Mesenteric fat pad (tissue), 1 donor: ENCODE measurements at regions not wholly inside any gene's neighbourhood (a gene's known extent, or its start where the extent isn't known, plus 50 kb on each side); places are given as distances from the start of the nearest gene placed in this dataset.

Source experiments
- DNase-seq: peaks from one replicate; pipeline ENCODE4 v3.0.0-alpha.2; 2020; ENCODE audit warnings: low spot score
- donor health status: DM: yes; HTN: yes; CAD: no.

DNA sequence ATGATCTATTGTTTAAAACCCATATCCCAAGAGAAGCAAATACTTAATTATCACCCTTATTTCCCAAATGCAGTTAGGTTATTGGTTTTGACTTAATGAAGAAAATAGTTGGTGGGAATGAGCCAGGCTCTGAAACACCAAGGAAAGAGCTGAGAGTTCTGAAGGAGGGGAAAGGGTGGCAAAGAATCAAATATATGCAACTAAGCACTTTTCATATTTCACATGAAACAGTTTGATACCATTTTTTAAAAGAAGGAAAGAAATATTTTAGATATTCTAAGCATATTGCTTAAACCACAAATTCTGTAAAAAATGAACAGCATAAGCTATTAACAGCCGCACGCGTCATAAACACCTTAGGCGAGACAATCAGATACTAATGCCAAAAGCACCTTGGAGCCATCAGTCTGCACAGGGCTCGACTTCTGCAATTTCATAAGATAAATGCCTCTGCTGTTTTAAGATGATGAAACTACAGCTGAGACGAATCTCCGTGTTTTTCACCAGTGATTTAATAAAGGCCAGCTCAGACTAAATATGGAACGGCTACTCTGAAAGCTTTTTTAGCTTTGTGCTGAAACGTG, 371.7 kb downstream of the EN1 start:
- no peak for DNase-seq

DNA sequence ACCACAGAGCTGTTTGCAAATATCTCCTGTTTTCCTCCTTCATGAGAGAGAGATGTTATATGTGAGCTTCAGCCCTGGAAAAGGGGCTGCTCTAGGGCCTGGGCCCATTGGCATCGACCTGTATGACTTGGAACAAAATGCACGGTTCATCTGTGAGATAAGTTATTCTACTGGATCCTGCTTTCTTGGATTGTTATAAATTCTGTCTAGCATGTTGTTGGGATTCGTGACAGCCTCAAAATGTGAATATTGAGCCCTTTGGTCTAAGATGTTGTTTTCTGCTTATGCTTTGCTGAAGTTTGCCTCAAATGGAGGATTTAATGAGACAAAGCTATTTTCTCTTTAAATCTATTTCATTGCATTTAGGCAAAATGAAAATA, 372.9 kb downstream of the EN1 start:
- no peak for DNase-seq

GRCh38 chr2:118473846-118474540, 373.5 kb downstream of the EN1 start:
- DNase-seq = no peak

DNA sequence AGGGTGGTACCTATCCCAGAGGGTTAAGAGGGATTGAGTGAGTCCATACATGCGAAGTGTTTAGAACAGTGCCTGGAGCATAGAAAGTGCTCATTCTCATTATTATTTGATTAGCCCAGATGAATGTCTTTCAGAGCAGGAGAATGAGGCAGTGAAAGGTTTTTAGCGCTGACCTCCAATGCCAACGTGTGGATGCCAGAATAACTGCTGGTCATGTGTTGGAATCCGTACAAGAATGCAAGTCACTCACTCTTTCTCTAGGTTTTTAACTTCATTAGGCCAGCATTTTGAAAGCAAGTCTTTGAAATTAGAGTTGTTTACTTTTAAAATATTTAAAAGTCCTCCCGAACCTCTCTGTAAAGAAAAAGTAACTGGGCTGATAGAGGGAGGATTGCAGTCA, 374.2 kb downstream of the EN1 start:
- DNase-seq = no peak

- no peak for DNase-seq
Measured at GRCh38 chr2:118470297-118470696, 377.2 kb downstream of the EN1 start.

DNA sequence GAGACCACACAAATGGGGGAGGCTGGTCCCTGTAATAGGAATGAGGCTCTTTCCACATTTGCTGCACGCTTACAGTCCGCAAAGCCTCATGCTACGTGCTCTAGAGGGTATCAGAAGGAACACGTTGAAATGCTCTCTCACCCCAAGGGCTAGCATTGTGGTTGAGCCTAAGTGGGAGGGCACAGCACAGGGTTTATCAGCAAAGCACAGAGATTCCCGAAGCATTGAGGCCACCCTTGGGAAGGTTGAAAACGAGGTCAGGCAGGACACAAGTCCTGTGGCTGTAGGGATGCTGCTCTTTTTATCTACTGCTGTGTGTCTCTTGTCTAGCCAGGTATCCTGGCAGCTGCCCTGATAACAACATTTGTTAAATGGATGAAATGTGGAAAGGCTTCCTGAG, 378.3 kb downstream of the EN1 start:
- DNase-seq = no peak

DNA sequence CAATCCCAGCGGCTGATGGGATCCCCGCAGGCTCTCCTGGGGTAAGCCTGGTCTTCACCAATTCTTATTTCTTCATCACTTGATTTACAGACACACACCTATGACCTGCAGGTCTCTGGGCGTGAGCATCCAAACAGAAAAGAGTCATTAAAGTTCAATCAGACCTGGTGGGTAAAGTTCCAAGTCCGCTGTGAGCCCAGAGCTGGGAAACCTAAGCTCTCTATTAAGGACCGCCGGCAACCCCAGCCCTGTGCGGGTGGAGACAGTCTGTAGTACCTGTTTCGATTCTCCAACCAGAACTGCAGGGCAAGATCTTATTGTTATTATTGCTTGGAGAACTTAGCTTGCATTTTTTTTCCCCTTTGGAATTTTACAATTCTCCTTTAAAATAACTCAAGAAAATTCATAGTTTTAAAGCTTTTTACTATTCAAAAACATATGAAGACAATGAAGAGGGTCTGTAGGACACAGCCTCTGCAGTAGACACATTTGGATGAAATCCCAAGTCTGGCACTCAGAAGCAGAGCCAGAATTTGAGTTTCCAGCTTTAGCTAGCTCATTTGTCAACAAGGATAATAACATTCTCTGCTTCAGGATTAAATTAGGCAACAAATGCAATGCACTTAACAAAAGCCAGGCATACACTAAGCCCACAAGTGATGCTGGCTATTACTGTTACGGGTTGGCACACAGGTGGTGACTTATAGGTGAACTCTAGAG, 376.4 kb downstream of the INSIG2 start:
- no peak for DNase-seq

DNA sequence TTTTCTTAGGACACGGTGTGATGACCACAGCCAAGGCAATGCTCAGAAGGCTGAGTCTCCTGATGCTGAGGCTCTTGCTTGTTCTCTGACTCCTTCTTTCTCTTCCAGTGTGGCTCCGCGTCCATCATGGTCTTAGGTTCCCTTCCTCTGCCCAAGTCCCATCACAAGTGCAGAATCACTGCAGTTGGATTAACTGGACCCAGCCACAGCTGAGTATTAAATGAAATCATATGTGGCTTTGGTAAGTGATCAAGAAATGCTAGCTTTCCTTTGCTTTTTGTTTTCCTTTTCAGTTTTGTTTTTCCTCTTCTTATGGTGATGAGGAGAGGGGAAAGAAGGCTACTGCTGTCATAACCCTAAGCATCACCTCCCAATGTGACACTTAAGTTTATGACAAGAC, 375.8 kb downstream of the INSIG2 start:
- DNase-seq = no peak

GRCh38 chr2:118460425-118460824, 372.2 kb downstream of the INSIG2 start:
- no peak for DNase-seq

DNA sequence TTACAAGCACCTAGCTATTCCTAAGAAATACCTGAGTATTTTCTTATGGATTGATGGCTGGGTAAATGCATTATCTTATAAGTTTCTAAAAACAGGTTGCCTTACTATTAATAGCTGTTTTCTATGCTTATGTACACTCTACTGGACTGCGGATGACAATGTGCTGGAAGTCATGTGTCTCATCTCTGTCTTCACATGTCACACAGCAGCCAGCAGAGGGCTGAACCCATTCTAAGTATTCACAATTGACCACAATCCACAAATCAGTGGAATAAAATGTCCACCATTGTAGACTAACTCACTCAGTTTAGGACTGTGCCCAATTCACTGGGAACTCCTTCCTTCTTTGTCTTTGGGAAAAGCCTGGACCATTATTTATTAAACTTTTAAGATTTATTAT, 371.2 kb downstream of the INSIG2 start:
- no peak for DNase-seq

- no peak for DNase-seq
Measured at GRCh38 chr2:118457951-118458350, 369.7 kb downstream of the INSIG2 start.

DNA sequence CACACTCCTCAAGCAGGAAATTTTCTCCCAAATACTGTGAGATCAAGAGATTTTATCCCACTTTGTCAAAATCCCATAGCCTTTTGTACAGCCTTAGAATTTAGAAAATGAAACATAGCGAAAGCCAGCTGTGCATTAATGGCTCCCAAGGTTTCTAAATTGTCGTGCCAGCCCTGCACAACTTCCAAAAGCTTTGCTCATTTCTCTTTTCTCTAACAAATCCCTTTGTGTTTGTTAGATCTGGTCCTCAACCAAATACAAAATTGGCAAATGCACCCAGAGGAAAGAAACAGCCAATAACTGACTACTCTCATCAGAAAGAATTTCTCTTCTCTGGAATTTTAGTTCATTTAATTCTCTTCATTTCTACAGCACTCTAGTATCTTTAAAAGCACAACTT, 361.1 kb downstream of the INSIG2 start:
- DNase-seq = no peak

GRCh38 chr2:118443596-118443995, 355.3 kb downstream of the INSIG2 start:
- DNase-seq = no peak

GRCh38 chr2:118442996-118443553, 354.8 kb downstream of the INSIG2 start:
- DNase-seq = no peak

DNA sequence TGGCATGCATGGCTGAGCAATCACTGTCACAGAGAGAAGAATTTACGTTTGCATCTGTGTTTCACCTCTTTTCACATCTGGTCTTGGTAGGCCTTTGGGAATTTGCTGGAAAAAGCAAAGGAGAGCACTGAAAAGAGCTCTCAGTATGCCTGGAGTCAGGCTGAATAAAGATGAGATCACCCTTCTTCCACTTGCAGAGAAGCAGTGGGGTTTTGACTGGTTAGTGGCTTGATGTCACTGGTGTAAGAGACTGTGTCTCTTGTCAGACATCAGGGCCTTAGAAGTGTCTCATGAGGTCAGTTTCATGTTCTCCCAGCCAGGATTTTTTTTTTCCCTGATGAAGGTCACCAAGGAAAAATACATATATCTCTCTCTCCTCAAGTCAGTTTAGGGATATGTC, 353.8 kb downstream of the INSIG2 start:
- no peak for DNase-seq

DNA sequence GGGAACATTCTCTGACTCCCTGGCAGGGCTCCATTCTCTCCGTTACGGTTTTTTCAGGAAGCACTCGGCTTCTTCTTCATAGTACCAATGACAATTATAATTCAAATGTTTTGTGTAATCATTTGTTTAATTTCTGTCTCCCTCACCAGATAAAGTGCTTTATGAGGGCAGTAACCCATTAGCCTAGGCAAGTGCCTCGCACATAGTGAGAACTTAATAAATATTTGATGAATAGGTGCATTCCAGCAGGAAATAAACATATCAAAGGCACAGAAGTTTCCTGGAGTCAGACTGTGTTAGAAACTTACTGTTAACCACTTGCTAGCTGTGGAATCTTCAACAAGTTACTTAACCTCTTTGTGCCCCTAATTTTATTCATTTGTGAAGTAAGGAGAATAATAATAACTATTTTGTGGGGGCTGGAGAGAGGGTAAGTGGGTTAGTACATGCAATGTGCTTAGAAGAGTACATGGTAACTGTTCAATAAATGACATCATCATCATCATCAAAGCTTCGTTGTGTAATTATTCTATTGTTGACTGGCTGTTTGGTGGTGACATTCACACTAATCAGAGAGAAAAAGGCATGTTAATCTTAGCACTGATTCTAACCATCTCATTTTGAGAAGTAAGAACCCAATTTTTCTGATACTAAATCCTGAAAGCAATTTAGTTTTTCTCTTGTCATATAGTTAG, 352.3 kb downstream of the INSIG2 start:
- no peak for DNase-seq

DNA sequence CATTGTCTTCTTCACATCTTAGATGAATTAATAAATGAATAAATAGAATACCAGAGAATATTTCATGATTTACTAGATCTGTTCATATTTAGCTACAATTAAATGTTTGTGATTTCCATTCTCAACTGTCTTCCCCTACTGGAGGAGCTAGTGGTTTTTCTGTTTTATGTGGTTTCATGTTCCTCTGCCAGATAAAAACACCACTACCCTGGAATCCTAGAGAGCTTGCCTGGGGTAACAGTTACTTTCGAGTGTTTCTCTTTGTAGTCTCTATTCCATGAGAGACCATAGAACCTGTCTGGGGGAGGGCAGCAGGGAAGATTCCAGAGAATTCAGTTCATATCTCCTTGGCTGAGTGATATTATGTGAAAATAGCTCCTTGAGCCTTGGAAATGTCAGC, 349.2 kb downstream of the INSIG2 start:
- DNase-seq = no peak

GRCh38 chr2:118431997-118432396, 343.7 kb downstream of the INSIG2 start:
- DNase-seq = no peak

DNA sequence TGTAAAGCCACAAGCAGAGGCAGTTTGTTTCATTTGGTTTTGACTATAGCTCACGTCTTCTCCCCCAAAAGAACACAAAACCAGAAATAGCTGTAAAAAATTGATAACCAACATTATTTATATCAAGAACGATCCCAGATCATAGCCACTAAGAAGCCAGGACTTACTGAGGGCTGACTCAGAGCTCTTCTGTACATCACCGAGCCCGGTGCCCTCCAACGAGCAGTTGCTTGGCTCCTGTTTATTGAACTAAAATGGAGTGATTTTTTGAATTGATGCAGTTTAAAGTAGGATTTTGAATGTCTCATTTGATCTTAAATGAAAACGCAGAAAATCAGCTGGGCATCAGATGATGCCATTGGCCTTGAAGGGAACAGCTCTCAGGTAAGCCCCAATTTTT, 343.3 kb downstream of the INSIG2 start:
- no peak for DNase-seq

GRCh38 chr2:118431165-118431517, 342.9 kb downstream of the INSIG2 start:
- DNase-seq = no peak

GRCh38 chr2:118430510-118431164, 342.4 kb downstream of the INSIG2 start:
- DNase-seq = no peak
